SW480 (cell line): ENCODE measurements at regions not wholly inside any gene's neighbourhood (a gene's known extent, or its start where the extent isn't known, plus 50 kb on each side); places are given as distances from the start of the nearest gene placed in this dataset.

Source experiments
- DNase-seq: peaks from one replicate; pipeline ENCODE4 v3.0.0-alpha.2; 2016; ENCODE audit warnings: low spot score

DNA sequence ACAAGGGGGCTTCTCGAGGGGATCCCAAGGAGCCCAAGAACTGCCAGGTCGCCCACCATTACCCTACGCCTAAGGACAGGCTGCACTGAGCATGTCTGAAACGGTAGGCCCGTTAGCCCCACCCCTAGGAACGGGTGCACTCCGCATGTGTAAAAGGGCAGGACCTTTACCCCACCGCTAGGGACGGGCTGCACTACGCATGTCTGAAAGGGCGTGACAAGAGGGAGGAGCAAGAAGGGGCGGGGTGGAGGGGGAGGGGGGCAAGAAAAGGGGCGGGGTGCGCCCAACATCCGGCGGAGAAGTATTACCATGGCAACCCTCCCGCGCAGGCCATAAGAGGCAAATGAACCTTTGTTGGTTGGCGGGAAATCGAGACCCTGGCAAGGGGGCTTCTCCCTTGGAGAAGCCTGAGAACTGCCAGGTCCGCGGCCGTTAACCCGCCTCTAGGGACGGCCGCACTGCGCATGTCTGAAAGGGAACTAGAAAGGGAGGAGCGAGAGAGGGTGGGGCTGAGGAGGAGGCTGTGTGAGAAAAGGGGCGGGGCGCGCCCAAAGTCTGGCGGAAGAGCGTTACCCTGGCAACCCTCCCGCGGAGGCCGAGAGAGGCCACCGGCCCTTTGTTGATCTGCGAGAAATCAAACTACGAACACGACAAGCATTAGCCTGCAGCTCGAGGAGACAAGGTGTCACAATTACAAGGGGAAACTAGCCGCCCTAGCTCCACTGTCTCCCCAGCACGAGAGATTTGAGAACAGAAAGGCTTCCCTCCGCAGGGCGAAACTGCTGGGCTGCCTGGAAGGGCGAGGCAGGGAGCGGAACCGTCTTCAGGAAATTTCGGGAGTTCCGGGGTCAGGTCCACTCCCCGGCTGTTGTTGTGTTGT, 2046.8 kb downstream of the TP53TG3F start:
- no peak for DNase-seq

GRCh38 chr16:35506898-35507194, 2047.4 kb downstream of the TP53TG3F start:
- DNase-seq, result no peak

DNA sequence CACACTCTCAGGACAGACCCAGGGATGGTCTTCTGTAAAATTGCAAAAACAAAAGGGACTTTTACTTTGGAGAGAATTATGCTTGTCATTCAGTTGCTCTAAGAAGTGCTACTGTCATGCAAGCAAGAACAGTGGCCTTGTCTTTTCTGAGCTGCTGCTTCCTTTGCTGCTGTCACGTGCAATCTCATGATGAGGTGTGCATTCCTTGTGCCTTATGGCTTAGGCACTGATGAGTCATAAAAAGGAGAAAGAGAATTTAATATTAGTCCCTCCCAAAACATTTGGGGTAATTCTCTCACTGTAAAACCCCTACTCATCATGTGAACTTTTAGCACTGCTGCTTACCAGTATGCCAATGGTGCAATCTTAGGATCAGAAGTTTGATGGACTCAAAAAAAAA, 2051.3 kb downstream of the TP53TG3F start:
- no peak for DNase-seq

DNA sequence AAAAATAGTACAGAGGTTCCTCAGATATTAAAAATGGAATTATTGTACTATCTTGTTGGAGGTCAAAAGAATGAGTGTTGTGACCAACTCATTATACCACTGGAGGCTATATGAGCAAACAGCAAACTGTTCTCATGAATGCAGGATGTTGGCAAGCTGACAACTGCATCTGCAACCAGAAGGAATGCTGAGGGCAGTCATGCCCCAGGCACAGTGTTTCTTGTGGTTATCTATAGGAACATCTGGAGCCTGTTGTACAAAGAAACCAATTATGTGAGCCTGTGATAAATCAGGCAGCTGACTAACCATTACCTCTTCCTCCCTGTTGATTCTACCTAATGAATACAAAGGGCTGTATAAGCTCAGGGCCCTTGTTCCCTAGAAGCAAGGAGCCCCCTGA, 2057.1 kb downstream of the TP53TG3F start:
- DNase-seq, result peak; percentile 41

GRCh38 chr16:35516971-35517370, 2057.6 kb downstream of the TP53TG3F start:
- no peak for DNase-seq

DNA sequence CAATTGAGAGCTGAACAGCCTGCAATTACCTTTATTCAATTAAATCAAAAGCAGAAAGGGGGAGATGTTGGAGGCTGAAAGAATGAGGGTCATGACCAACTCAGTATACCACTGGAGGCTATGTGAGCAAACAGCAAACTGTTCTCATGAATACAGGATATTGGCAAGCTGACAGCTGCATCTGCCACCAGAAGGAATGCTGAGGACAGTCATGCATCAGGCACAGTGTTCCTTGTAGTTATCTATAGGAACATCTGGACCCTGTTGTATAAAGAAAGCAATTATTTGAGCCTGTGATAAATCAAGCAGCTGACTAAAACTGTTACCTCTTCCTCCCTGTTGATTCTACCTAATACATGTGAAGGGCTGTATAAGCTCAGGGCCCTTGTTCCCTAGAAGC, 2064.6 kb downstream of the TP53TG3F start:
- no peak for DNase-seq

DNA sequence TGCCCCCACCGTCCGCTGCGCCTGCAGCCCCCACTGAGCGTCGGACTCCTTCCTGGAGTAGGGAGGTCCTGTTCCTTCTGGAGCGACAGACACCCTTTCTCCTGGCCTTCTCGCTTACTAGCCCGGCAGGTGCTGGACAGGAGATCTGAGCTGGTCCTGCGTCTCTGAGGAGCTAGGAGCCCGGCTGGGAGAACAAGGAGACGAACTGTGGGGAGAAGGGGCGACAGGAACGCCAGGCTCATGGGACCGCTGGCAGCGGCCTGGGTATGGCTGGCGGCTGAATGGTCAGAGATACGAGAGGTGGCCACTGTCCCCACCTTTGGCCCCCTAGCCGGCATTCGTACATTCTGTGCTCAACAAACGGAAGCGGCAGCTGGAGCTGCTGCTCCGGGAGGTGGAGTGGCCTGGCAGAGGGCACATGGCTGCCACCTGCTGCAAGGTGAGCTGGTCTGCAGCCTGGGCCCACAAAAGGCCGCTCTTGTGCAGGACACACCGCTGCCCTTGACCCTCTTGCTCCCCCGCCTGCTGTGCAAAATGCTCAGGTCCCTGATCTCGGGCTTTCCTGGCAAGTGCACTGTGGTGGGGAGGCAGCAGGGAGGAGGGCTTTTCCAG, 2066.7 kb downstream of the TP53TG3F start:
- DNase-seq, result no peak

GRCh38 chr16:35532576-35532975, 2073.2 kb downstream of the TP53TG3F start:
- DNase-seq, result no peak

GRCh38 chr16:35533683-35534082, 2074.3 kb downstream of the TP53TG3F start:
- DNase-seq, result no peak

GRCh38 chr16:35543486-35543885, 2084.1 kb downstream of the TP53TG3F start:
- no peak for DNase-seq

DNA sequence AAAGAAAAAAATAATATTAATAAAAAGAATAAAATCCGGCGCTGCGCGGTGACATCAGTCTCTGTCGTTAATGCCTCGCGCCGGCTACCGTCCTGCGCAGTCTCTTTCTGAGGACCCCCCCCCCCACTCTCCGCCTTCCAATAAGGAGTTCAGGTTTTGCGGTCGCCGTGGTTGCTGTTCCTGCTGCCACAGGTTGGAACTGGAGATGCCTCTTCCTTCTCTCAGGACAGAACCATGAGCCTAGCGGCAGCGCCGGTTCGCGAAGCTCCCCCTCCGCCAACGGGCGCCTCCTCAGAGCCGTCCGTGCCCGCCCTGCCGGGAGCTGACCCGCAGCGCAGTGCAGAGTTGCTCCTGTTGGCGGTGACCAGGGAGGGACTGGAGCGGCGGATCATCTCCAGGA, 2093.4 kb downstream of the TP53TG3F start:
- no peak for DNase-seq

DNA sequence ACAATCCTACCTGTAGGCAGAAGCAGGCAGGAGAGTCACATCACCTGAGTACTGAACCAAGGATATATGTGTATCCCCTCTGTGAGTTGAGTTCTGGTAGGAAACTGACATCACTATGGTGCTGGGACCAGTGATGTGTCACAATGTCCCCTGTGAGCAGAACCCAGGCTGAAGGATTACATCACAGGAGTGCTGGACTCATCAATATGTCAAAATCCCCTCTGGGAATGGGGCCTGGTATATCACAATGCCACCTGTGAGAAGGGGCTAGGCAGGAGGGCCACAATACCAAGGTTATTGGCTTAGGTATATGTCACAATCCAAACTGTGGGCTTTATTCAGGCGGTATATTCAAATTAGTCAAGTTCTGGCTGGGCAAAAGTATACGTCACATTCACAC, 2098.3 kb downstream of the TP53TG3F start:
- DNase-seq, result no peak

GRCh38 chr16:35559911-35560636, 2100.7 kb downstream of the TP53TG3F start:
- DNase-seq, result no peak

GRCh38 chr16:35560637-35560984, 2101.2 kb downstream of the TP53TG3F start:
- DNase-seq, result no peak

DNA sequence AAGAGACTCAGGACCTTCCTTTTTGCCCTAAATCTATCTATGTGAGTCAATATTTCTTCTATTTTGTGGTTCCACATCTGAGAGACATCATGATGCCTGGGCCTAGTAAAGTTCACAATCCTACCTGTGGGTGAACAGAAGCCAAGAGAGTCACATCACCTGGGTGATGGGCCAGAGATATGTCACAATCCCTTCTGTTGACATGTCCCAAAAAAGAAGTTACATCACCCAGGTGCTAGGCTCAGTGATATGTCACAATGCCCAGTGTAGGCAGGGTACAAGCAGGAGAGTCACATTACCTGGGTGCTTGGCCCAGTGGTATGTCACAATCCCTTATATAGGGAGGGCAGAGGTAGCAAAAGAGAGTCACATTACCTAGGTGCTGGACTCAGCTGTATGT, 2101.9 kb downstream of the TP53TG3F start:
- DNase-seq, result no peak

GRCh38 chr16:35562471-35562870, 2103.1 kb downstream of the TP53TG3F start:
- no peak for DNase-seq

- no peak for DNase-seq
Measured at GRCh38 chr16:35562919-35563318, 2103.5 kb downstream of the TP53TG3F start.

- DNase-seq, result no peak
Measured at GRCh38 chr16:35564148-35564547, 2104.7 kb downstream of the TP53TG3F start.

- DNase-seq, result no peak
Measured at GRCh38 chr16:35564889-35565288, 2105.5 kb downstream of the TP53TG3F start.

- no peak for DNase-seq
Measured at GRCh38 chr16:35565626-35566025, 2106.2 kb downstream of the TP53TG3F start.

DNA sequence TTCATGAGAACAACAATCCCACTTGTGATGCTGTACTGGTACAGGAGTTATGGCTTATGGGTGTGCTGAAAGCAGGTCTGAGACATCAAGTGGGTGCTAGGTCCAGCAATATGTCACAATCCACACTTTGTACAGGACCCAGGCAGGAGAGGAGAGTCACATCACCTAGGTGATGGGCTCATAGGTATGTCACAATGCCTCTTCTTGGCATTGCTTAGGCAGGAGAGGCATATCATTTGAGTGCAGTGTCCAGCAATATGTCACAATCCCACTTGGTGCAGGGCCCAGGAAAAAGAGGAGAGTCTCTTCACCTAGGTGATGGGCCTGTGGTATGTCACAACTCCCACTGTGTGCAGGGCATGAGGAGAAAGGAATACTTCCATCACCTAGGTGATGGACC, 2110.0 kb downstream of the TP53TG3F start:
- DNase-seq, result no peak

- DNase-seq, result no peak
Measured at GRCh38 chr16:35570946-35571345, 2111.5 kb downstream of the TP53TG3F start.

- DNase-seq, result no peak
Measured at GRCh38 chr16:35572186-35572585, 2112.8 kb downstream of the TP53TG3F start.
